ENCODE measurements at regions not wholly inside any gene's neighbourhood (a gene's known extent, or its start where the extent isn't known, plus 50 kb on each side); places are given as distances from the start of the nearest gene placed in this dataset.

DNA sequence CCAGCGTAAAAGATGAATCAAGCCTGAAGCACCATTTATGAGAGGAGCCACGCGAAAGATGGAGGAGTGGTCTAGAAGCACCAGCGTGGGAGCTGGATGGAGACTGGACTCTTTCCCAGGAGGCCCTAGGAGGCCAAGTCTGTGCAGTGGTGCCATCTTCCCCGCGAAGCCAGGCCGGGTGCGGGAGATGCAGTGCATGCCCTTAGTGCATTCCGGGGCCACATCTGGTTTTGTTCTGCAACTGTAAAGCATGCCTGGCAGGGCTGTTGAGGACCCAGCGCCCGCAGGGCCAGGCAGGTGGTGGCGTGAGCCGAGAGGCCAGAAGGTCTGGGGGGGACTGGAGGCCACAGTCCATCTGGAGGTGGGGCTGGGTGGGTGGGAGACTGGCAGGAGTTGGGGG lies 78.6 kb upstream of the ADRA2C start:
- TF ChIP-seq, protein P1, sequence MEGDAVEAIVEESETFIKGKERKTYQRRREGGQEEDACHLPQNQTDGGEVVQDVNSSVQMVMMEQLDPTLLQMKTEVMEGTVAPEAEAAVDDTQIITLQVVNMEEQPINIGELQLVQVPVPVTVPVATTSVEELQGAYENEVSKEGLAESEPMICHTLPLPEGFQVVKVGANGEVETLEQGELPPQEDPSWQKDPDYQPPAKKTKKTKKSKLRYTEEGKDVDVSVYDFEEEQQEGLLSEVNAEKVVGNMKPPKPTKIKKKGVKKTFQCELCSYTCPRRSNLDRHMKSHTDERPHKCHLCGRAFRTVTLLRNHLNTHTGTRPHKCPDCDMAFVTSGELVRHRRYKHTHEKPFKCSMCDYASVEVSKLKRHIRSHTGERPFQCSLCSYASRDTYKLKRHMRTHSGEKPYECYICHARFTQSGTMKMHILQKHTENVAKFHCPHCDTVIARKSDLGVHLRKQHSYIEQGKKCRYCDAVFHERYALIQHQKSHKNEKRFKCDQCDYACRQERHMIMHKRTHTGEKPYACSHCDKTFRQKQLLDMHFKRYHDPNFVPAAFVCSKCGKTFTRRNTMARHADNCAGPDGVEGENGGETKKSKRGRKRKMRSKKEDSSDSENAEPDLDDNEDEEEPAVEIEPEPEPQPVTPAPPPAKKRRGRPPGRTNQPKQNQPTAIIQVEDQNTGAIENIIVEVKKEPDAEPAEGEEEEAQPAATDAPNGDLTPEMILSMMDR (IDR thresholded peaks at IDR 0.05): no peak
- TF ChIP-seq POLR2A (IDR thresholded peaks at IDR 0.05): no peak
